ENCODE measurements at regions not wholly inside any gene's neighbourhood (a gene's known extent, or its start where the extent isn't known, plus 50 kb on each side); places are given as distances from the start of the nearest gene placed in this dataset.

GRCh38 chr9:86515221-86515620 lies 161.0 kb upstream of the TUT7 start (continued):
- TF ChIP-seq USF2 (IDR thresholded peaks at IDR 0.05; ENCODE audit: borderline replicate concordance, low read depth, low read length), result no peak

GRCh38 chr9:86513429-86513828 lies 159.2 kb upstream of the TUT7 start:
- DNase-seq, result no peak
- Histone ChIP-seq H3K4me1 (ENCODE audit: control insufficient read depth in 1 of 2, insufficient read depth in 2 of 2, low read depth in 1 of 2, low read length in 1 of 2) (peaks cover 0 to 8% of the 10 kb centered on the region in 2 experiments; a peak in 2 of 4 replicates), H3K36me3 (replicated peaks in 1 of 2; ENCODE audit: control insufficient read depth in 1 of 2, insufficient read depth in 2 of 2, low read length in 1 of 2) (no peaks in the 10 kb centered on the region), H3K79me2 (ENCODE audit: insufficient read depth) (no peaks in the 10 kb centered on the region), H3K27ac (ENCODE audit: low read depth in 2 of 2, low read length in 1 of 2) (no peak overlapping the region), H4K20me1 (ENCODE audit: insufficient read depth) (no peaks in the 10 kb centered on the region), H3F3A (replicated peaks; ENCODE audit: insufficient read depth) (no peaks in the 10 kb centered on the region), H3K9ac (no peak overlapping the region), H3K4me3 (ENCODE audit: low read depth in 2 of 2, low read length in 1 of 2) (no peak overlapping the region; a peak in 1 of 4 replicates), H3K27me3 (ENCODE audit: insufficient read depth) (no peaks in the 10 kb centered on the region), H3K4me2 (no peak overlapping the region), H2AFZ (ENCODE audit: low read depth) (no peak overlapping the region), H3K9me3 (no peaks in the 10 kb centered on the region), H3K9me2 (no peaks in the 10 kb centered on the region)
- ChIA-PET POLR2A (no interaction called here), CTCF (interaction anchor here (1.0 kb wide), 1 partner anchor 21 kb away, joined by 5 read pairs; no protein-coding TSS in a partner anchor)
- TF ChIP-seq IRF3 (IDR thresholded peaks at IDR 0.05; ENCODE audit: low read depth, low read length), result no peak
- TF ChIP-seq SIN3A (IDR thresholded peaks at IDR 0.05; ENCODE audit: borderline replicate concordance, low read depth, low read length), result no peak
- no peak for TF ChIP-seq EP300 (IDR thresholded peaks at IDR 0.05; ENCODE audit: borderline replicate concordance in 1 of 2, low read depth in 1 of 2, low read length in 1 of 2)
- no peak for TF ChIP-seq USF1 (IDR thresholded peaks at IDR 0.05; ENCODE audit: borderline replicate concordance, low read depth)
- TF ChIP-seq RAD21 (IDR thresholded peaks at IDR 0.05; ENCODE audit: low read length), result no peak
- TF ChIP-seq GATA2 (CRISPR knock-in tag; IDR thresholded peaks at IDR 0.05), result no peak
- no peak for TF ChIP-seq POLR2AphosphoS5 (IDR thresholded peaks at IDR 0.05; ENCODE audit: low read depth, low read length)
- TF ChIP-seq, protein P1, sequence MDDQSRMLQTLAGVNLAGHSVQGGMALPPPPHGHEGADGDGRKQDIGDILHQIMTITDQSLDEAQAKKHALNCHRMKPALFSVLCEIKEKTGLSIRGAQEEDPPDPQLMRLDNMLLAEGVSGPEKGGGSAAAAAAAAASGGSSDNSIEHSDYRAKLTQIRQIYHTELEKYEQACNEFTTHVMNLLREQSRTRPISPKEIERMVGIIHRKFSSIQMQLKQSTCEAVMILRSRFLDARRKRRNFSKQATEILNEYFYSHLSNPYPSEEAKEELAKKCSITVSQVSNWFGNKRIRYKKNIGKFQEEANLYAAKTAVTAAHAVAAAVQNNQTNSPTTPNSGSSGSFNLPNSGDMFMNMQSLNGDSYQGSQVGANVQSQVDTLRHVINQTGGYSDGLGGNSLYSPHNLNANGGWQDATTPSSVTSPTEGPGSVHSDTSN (IDR thresholded peaks at IDR 0.05), result no peak
- no peak for TF ChIP-seq RCOR1 (IDR thresholded peaks at IDR 0.05; ENCODE audit: low read length)
- TF ChIP-seq FOXJ3 (CRISPR knock-in tag; IDR thresholded peaks at IDR 0.05), result no peak
- TF ChIP-seq, protein P2, sequence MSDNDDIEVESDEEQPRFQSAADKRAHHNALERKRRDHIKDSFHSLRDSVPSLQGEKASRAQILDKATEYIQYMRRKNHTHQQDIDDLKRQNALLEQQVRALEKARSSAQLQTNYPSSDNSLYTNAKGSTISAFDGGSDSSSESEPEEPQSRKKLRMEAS (IDR thresholded peaks at IDR 0.05; ENCODE audit: low read depth), result no peak
- no peak for TF ChIP-seq ZBTB33 (IDR thresholded peaks at IDR 0.05; ENCODE audit: borderline replicate concordance, low read depth)
- no peak for TF ChIP-seq NFIC (IDR thresholded peaks at IDR 0.05; ENCODE audit: borderline replicate concordance)
- TF ChIP-seq, protein P3, sequence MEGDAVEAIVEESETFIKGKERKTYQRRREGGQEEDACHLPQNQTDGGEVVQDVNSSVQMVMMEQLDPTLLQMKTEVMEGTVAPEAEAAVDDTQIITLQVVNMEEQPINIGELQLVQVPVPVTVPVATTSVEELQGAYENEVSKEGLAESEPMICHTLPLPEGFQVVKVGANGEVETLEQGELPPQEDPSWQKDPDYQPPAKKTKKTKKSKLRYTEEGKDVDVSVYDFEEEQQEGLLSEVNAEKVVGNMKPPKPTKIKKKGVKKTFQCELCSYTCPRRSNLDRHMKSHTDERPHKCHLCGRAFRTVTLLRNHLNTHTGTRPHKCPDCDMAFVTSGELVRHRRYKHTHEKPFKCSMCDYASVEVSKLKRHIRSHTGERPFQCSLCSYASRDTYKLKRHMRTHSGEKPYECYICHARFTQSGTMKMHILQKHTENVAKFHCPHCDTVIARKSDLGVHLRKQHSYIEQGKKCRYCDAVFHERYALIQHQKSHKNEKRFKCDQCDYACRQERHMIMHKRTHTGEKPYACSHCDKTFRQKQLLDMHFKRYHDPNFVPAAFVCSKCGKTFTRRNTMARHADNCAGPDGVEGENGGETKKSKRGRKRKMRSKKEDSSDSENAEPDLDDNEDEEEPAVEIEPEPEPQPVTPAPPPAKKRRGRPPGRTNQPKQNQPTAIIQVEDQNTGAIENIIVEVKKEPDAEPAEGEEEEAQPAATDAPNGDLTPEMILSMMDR (IDR thresholded peaks at IDR 0.05), result no peak
- no peak for TF ChIP-seq REST (IDR thresholded peaks at IDR 0.05; ENCODE audit: low read depth, low read length)
- TF ChIP-seq EZH2phosphoT487 (IDR thresholded peaks at IDR 0.05; ENCODE audit: borderline replicate concordance, low read depth), result no peak
- no peak for TF ChIP-seq NRF1 (IDR thresholded peaks at IDR 0.05; ENCODE audit: low read depth, low read length)
- TF ChIP-seq RXRA (IDR thresholded peaks at IDR 0.05; ENCODE audit: borderline replicate concordance, low read depth), result no peak
- 85% methylated on average over 2 of the region's 2 CpGs for WGBS (ENCODE audit: low lambda C conversion rate)

All from SK-N-SH (cell line).